Body of pancreas (tissue), 4 donors: ENCODE measurements at regions not wholly inside any gene's neighbourhood (a gene's known extent, or its start where the extent isn't known, plus 50 kb on each side); places are given as distances from the start of the nearest gene placed in this dataset.

Experiments used
- ATAC-seq: fragments of 150-250 bp; one replicate; pipeline ENCODE4 v1.9.1; 2016
- DNase-seq, 4 donors: peaks; one replicate each; pipeline ENCODE4 v3.0.0-alpha.2; 2019
- H3K27ac ChIP-seq, 4 donors: fragments of 200-600 bp; sonication (generic); 1 replicate in 3 of 4; 2 replicates in 1 of 4; pipeline versions ENCODE4 v1.5.1 to v1.6.1; 2016 to 2019; ENCODE audit warnings: mild to moderate bottlenecking in 1 of 4, mixed read lengths in 1 of 4, moderate library complexity in 1 of 4
- H3K27me3 ChIP-seq, 2 donors: fragments of 200-600 bp; sonication (generic); one replicate each; pipeline ENCODE4 v1.6.0; 2016; ENCODE audit warnings: mild to moderate bottlenecking in 1 of 2
- H3K36me3 ChIP-seq, 2 donors: fragments of 200-600 bp; sonication (generic); replicated peaks in 1 of 2; 2 replicates each; pipeline ENCODE4 v1.5.1; 2016; ENCODE audit warnings: low read depth in 2 of 2; ENCODE audit not compliant: insufficient read depth in 1 of 2
- H3K4me1 ChIP-seq: fragments of 200-600 bp; sonication (generic); one replicate; pipeline ENCODE4 v1.6.0; 2016
- H3K4me3 ChIP-seq, 2 donors: fragments of 200-600 bp; sonication (generic); 1 replicate in 1 of 2; 2 replicates in 1 of 2; pipeline ENCODE4 v1.5.1; 2016 to 2019
- H3K9me3 ChIP-seq, 3 donors: fragments of 200-600 bp; sonication (generic); 1 replicate in 2 of 3; 2 replicates in 1 of 3; pipeline ENCODE4 v1.5.1; 2016
- POLR2A ChIP-seq, 3 donors: fragments of 450-650 bp; IDR thresholded peaks; one replicate each; pipeline ENCODE4 v1.6.1; 2016; ENCODE audit warnings: antibody characterized with exemption in 3 of 3, mild to moderate bottlenecking in 2 of 3
- WGBS, 2 donors: methylation state at CpG; one replicate each; pipeline ENCODE4 v1.1.5; 2017; 5-methylcytosine and 5-hydroxymethylcytosine counted together
- intact Hi-C: fragments of 100-400 bp; cut with DNase I; formaldehyde crosslinking; loops from one replicate; pipeline ENCODE4 v1.15.1; 2023
- TF ChIP-seq, protein P1 (sequence below), 7 experiments: fragments of 450-650 bp in 4 of 7; fragments of 200-600 bp in 3 of 7; sonication (generic) in 3 of 7; IDR thresholded peaks; one replicate each; pipeline ENCODE4 v1.5.1; 2016 to 2019; ENCODE audit warnings: antibody characterized with exemption in 7 of 7

DNA sequence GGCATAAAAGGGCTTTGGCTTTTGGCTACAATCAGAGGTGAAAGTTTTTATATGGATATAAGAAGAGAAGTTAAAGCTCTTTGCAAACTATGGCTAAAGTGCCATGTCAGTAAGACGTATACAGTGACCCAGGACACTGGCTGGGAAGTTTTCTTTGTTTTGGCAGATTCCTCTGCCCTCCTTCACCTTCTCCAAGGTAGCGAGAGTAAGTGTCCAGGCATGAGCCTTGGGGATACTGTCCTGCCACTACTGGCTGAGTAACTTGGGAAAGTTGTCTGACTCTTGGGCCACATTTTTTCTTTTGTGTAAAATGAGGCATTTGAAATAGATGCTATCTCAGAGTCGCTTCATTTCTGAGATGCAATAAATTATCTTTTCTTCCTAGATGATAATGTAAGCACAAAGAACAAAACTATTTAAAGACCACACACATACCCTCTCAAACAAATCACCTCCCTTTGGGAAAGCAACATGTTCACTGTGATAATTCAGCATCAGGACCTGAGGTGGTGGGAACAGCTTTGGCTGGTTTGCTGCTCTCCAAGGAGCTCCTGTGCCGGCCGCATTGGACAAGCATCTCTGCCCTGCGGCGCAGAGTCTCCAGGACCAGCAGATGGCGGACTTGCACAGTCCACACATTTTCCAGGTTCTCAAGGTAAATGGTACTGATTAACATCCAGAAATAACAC is 106.3 kb downstream of the PTCSC3 start:
- Histone ChIP-seq H3K27ac (peak overlapping the region in 3 of 4 donors; percentile 49 to 65 (median 49)), H3K27me3 (no peaks in the 10 kb centered on the region), H3K4me1 (peaks cover 19% of the 10 kb centered on the region), H3K9me3 (no peaks in the 10 kb centered on the region), H3K36me3 (no peaks in the 10 kb centered on the region), H3K4me3 (no peak overlapping the region)
- intact Hi-C loops = loop anchor here (5.0 kb wide), 1 partner anchor 297 kb away; no protein-coding TSS in a partner anchor
- DNase-seq (peak; percentile 77 to 83 (median 81)), ATAC-seq (peak; percentile 84)
- no peak for TF ChIP-seq POLR2A (IDR thresholded peaks at IDR 0.05)
- TF ChIP-seq, protein P1, sequence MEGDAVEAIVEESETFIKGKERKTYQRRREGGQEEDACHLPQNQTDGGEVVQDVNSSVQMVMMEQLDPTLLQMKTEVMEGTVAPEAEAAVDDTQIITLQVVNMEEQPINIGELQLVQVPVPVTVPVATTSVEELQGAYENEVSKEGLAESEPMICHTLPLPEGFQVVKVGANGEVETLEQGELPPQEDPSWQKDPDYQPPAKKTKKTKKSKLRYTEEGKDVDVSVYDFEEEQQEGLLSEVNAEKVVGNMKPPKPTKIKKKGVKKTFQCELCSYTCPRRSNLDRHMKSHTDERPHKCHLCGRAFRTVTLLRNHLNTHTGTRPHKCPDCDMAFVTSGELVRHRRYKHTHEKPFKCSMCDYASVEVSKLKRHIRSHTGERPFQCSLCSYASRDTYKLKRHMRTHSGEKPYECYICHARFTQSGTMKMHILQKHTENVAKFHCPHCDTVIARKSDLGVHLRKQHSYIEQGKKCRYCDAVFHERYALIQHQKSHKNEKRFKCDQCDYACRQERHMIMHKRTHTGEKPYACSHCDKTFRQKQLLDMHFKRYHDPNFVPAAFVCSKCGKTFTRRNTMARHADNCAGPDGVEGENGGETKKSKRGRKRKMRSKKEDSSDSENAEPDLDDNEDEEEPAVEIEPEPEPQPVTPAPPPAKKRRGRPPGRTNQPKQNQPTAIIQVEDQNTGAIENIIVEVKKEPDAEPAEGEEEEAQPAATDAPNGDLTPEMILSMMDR (IDR thresholded peaks at IDR 0.05) = peak; percentile 59 to 86 (median 78)
- 18 to 21% methylated on average over 8 of the region's 8 CpGs for WGBS, 2 donors

DNA sequence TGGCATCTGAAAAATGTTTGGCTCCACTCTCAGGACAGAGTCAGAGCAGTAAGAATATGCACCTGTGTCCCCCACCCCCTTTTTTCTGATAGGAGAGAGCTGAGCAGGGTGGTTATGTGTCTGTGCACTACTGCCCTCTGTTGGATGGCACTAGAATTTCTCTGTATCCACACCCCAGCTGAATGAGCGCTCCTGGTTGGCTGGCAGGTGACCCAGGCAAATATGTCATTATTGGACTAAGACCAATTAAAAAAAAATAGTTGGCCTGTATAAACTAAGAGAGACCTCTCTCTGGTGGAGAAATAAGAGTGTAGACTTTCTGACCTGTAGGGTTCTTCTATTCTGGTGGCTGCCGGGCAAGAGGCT is 107.0 kb downstream of the PTCSC3 start:
- DNase-seq (peak; percentile 59 to 77 (median 68)), ATAC-seq (peak; percentile 85)
- TF ChIP-seq, protein P1 (IDR thresholded peaks at IDR 0.05) = peak; percentile 46 to 81 (median 69)
- TF ChIP-seq POLR2A (IDR thresholded peaks at IDR 0.05) = no peak
- Histone ChIP-seq H3K27me3 (no peaks in the 10 kb centered on the region), H3K4me1 (peaks cover 19% of the 10 kb centered on the region), H3K4me3 (no peak overlapping the region), H3K9me3 (no peaks in the 10 kb centered on the region), H3K27ac (peak overlapping the region in 2 of 4 donors; percentile 49 to 65), H3K36me3 (no peaks in the 10 kb centered on the region)
- intact Hi-C loops = loop anchor here (5.0 kb wide), 1 partner anchor 308 kb away; no protein-coding TSS in a partner anchor
- 11 to 16% methylated on average over 2 of the region's 2 CpGs for WGBS, 2 donors

DNA sequence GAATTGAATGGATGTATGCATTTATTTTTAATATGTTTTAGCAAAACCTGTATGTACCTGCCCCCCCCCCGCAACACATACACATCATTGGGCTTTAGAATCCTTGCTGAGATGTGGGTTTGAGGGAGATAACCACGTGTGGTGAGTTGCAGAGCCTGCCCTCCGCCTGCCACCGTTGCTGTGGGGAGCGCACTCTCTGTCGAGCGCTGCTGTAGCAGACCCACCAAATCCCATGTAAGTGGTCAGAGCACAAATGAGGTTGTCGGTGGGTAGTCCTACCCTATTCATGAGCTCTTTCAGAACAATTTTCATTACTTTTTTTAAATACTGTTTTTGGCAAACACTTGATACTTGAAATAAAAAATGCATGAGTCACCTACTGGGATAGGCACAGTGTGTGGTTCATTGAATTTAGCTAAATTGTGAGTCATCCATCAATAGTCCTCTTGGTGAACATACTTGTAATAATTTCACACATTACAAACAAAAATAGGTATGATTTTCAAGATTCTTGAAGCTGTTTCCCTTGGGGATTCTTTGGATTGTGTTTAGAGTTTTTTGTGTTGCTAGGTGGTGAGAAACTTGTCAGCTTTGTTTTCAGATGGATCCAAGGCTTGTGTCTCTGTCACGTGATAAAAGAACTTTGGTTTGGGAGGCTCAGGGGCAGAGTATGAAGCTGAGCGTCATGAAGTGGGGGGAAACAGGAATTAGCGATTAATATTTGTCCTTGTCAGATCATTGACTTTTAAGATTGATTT is 107.6 kb downstream of the PTCSC3 start:
- intact Hi-C loops = loop anchor here (5.0 kb wide), 1 partner anchor 308 kb away; no protein-coding TSS in a partner anchor

DNA sequence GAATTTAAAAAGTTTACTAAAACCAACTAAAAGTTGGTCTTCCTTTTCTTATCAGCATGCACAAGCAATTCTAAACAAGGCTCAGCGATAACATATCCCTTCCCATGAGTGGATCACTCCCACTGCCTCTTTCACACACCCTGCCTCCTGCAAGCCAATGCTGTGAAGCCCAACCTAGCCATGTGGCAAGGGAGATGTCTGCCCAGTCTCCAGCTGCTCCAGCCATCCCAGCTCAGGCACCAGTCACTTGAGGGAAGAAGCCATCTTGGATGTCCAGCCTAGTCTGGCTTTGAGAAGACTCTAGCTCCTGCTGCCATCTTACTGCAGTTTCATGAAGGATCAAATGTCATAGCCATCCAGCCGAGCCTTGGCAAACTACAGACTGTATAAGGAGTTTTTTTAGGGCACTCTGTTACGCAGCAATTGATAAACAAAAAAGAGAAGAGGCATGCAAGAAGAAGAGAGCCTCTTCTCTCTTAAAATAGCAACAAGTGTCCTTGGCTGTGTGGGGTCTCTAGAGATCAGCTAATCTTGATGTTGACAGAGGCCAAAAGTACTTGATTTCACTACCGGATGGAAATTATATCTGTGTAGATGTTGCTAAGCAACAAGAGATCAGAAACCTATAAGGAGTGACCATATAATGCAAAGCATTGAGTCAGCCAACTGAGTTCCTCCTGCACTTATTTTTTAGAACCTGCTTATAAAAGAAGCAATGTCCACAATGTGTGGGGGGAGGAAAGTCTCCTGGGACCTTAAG is 108.9 kb downstream of the PTCSC3 start:
- 50 to 53% methylated on average over 4 of the region's 4 CpGs for WGBS, 2 donors

More for the DNA sequence above, 107.6 kb downstream of the PTCSC3 start:
- H3K4me1 ChIP-seq = peaks cover 19% of the 10 kb centered on the region
- peak; percentile 55 for ATAC-seq
- H3K4me3 ChIP-seq = no peak overlapping the region
- no peaks in the 10 kb centered on the region for H3K27me3 ChIP-seq
- TF ChIP-seq, protein P1 (IDR thresholded peaks at IDR 0.05) = no peak
- no peak for TF ChIP-seq POLR2A (IDR thresholded peaks at IDR 0.05)
- H3K27ac ChIP-seq = peak overlapping the region in 2 of 4 donors; percentile 49 to 65
- H3K36me3 ChIP-seq = no peaks in the 10 kb centered on the region
- no peak for DNase-seq
- H3K9me3 ChIP-seq = no peaks in the 10 kb centered on the region
- WGBS, 2 donors = 40 to 44% methylated on average over 11 of the region's 11 CpGs

More for the DNA sequence above, 108.9 kb downstream of the PTCSC3 start:
- ATAC-seq = no peak
- no peak overlapping the region for H3K4me3 ChIP-seq
- intact Hi-C loops = loop anchor here (5.0 kb wide), 1 partner anchor 310 kb away; no protein-coding TSS in a partner anchor
- DNase-seq = no peak
- no peak for TF ChIP-seq POLR2A (IDR thresholded peaks at IDR 0.05)
- TF ChIP-seq, protein P1 (IDR thresholded peaks at IDR 0.05) = no peak
- H3K36me3 ChIP-seq = no peaks in the 10 kb centered on the region
- peaks cover 19% of the 10 kb centered on the region for H3K4me1 ChIP-seq
- H3K27me3 ChIP-seq = no peaks in the 10 kb centered on the region
- no peaks in the 10 kb centered on the region for H3K9me3 ChIP-seq
- no peak overlapping the region for H3K27ac ChIP-seq
